Activated CD4-positive, alpha-beta T cell treated with anti-CD3 and anti-CD28 coated beads, Interleukin-2, amount 50 U/mL, for 4 hours (primary cell): ENCODE measurements at regions not wholly inside any gene's neighbourhood (a gene's known extent, or its start where the extent isn't known, plus 50 kb on each side); places are given as distances from the start of the nearest gene placed in this dataset.
"Not testable (repeated sequence)": the region's sequence is repeated elsewhere in the genome, so short reads cannot be mapped to it uniquely, and the experiment has no call there.

ENCODE experiments used
- DNase-seq, 2 experiments: peaks; one replicate each; pipeline ENCODE4 v3.0.0-alpha.2; 2020

- no peak for DNase-seq
Observed at GRCh38 chr5:90051756-90052155, 357.8 kb downstream of the CETN3 start.

DNA sequence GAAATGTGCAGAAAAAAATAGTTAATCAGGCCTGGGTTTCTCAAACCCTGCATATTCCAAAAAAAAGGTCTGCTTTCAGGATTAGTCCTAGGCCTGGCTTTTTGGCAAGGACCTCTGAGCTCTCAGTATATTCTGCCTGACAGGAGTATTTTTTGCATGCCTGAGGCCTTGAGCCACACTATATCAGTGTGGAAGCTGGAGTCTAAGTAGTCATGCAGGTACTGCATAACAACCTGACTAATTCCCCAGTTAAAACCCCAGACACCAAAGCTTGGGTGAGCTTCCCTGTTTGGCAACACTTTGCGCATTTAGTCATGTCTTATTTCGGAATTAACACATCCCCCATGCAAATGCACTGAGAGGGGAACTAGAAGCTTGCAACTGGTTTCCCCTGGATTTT, 359.5 kb downstream of the CETN3 start:
- no peak for DNase-seq

DNA sequence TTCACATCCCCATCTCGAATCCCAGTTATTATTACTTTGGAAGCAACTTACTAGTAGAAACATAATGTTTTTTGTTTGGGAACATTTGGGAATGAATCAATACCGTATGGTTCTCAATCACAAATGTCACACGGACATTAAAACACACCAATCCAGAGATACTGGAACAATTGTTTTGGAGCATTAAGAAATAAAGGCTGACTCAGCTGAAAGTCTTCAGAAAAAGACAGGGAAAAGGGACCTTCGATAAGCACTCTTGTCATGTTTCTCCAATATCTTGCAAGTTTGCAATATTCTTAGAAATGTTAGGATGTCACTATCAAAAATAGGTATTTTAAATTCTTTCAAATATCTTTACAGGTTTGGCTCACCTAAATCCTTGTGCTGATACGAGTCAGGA, 362.4 kb downstream of the CETN3 start:
- DNase-seq = no peak

- DNase-seq = not testable (repeated sequence)
Observed at GRCh38 chr5:90040082-90040481, 369.5 kb downstream of the CETN3 start.

GRCh38 chr5:90037646-90038045, 371.9 kb downstream of the CETN3 start:
- DNase-seq = no peak

DNA sequence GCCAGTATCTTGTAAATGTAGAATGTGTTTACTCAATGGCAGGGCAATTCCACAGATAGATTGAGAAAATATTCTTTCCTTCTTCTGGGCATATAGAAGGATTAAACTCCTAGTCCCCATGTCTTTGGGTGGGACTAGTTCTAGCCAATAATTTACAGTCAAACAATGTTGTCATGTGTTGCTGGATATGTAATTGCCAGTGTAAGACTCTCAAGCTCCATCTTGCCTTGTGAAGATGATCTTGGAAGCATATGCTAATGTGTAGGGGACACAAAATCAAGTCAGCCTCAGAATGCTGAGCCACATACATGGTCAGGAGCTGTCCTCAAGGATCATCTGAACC, 386.9 kb downstream of the CETN3 start:
- DNase-seq = no peak

GRCh38 chr5:90022002-90022710, 387.4 kb downstream of the CETN3 start:
- no peak for DNase-seq

- DNase-seq = no peak
Observed at GRCh38 chr5:90020575-90021538, 388.7 kb downstream of the CETN3 start.

DNA sequence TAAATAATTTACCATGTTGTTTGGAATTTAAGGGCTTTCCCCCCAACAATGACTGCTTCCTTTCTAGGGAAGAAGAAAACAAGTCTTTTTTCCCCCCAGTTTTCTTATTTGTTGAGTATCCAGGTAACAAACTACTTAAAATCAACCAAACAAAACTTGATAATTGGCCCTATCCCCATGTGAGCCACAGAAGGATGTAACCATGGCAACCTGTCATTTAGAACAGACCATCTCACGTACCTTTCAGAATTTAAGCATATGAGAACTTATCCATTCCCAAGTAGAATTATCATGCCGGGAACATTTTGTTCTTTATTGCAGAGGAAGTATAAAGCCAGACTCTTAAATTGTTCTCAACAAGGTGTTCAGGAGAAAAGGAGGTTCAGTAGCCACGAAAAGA, 392.3 kb downstream of the CETN3 start:
- DNase-seq = no peak

- DNase-seq = no peak
Observed at GRCh38 chr5:90015584-90016018, 394.0 kb downstream of the CETN3 start.

- DNase-seq = no peak
Observed at GRCh38 chr5:90014420-90014819, 395.1 kb downstream of the CETN3 start.

GRCh38 chr5:90000351-90000750, 409.2 kb downstream of the CETN3 start:
- no peak for DNase-seq

- no peak for DNase-seq
Observed at GRCh38 chr5:89998519-89999305, 410.8 kb downstream of the CETN3 start.

DNA sequence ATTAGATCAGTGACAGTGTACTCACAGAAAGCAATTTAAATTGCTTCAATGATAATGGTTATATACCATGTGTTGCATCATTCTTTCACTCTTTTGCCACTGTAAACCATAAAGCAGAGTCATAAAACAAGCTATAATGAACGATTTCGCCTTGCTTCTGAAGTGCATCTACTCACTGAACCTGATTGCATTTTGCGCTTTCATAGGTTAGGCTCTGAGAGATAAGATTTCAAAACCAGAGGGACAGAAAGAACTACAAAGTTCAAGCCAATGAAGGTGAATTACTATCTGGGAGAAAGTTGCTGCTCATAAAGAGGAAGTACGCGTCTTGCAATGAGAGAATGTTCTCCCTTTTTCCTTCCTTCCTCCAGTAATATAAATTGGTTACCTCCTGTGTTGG, 412.7 kb downstream of the CETN3 start:
- DNase-seq = no peak

- DNase-seq = no peak
Observed at GRCh38 chr5:89996335-89996734, 413.2 kb downstream of the CETN3 start.

- no peak for DNase-seq
Observed at GRCh38 chr5:89994266-89994665, 415.3 kb downstream of the CETN3 start.

- DNase-seq = no peak
Observed at GRCh38 chr5:89992201-89992600, 417.4 kb downstream of the CETN3 start.

GRCh38 chr5:89991592-89991991, 418.0 kb downstream of the CETN3 start:
- no peak for DNase-seq

DNA sequence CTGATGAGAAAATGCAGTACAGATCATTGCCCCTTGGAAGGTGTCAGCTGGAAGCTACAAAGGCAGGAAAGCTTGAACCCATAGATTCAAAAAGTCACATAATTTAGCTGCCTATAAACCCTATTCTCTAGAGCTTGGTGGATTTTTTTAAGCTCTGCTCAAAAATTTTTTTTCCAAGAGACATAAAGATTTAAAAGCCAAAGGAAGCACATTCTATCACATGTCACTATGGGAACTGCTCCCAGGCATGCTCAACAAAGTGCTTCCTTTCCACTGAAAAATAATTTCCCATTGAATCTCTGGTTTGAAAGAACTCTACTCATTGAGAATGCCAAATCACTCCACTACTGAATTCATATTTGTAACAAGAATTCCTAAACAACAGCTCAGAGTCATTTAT, 419.8 kb downstream of the CETN3 start:
- DNase-seq = no peak

DNA sequence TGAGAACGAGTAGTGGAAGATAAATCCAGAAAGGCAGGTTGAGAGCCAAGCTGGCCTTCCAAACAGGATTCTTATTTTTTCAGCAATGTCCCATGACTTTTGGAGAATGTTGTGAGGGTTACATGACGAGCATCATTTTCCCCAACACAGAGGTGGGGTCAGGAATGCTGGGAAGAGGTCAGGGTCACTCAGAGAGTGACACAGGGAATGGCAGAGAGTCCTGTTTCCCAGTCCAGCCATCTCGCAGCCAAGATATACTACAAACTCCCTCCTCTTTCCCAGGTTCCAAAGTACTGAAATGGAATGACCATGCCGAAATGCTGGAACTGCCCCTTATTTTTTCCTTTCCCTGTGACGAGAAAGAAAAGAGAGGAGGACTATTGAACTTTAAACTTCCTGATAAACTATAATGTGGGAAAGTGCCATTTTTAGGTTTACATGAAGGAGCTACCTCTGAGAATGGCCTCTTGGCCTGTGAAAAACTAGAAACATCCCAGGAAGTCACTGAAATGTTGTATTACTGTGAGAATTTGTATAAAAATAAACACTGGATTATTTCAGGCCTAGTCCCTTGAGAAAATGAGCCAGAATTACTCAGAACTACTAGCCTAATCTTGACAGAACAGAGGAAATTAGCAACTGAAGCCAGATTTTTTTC, 420.4 kb downstream of the CETN3 start:
- no peak for DNase-seq

GRCh38 chr5:89988129-89988810, 421.3 kb downstream of the CETN3 start:
- no peak for DNase-seq

DNA sequence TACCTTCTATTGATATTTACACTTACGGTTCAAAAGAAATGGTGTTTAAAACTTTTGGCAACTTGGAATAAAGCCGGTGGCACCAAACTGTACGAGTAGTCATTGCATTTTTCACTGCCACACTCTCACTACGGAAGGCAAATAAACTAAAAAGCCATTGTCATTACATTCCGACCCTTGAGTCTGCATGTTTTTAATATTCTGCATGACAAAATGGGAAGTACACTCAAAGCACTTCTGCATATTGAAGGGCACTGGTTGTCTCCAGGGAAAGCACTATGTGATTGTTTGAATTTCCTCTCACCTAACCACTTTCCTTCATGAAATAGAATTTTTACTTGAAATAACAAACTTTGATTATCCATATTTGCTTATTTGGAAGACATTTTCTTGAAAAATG, 426.3 kb downstream of the CETN3 start:
- DNase-seq = no peak
